Stimulated activated CD4-positive, alpha-beta T cell treated with anti-CD3 and anti-CD28 coated beads, Interleukin-12 subunit alpha, Interleukin-12 subunit beta, amount 100 ng/mL, for 24 hours (primary cell): ENCODE measurements at regions not wholly inside any gene's neighbourhood (a gene's known extent, or its start where the extent isn't known, plus 50 kb on each side); places are given as distances from the start of the nearest gene placed in this dataset.
"Not testable (repeated sequence)": the region's sequence is repeated elsewhere in the genome, so short reads cannot be mapped to it uniquely, and the experiment has no call there.

Source experiments
- DNase-seq, 2 experiments: peaks; one replicate each; pipeline ENCODE4 v3.0.0-alpha.2; 2020; ENCODE audit warnings: low read depth in 2 of 2

DNA sequence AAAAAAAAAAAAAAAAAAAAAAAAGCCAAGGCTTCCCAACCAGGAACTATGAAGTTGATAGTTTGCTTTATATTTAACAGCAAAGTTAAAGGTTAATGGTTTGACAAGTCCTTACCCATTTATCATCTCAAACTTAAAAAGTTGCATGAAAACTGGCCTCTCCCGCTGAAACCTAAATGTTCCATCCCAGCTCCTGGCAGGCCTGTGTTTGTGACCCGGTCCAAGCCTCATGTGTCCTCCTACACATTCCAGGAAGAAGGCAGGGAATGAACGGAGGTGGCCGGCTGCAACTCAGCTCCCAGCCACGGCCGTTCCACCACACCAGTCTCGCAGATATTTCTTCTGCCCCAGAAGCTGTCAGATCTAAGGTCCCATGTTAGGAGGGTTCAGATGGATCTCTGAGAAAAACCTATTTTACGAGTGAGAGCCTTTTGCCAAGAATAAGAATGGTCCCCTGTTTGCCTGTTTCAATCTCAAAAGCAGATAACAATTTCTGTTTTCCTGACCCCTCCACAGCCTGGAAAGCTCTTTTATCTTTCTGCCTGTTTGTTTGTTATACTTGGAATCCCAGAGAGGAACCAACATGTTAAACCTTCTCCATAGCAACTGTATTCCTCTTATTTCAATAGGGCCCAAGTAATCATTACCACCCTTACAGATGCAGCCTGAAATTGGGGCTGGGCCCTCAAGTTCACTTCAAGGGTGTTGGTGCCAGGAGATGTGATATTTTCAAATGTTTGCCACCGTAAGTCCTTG, 56.5 kb downstream of the KCTD12 start:
- no peak for DNase-seq

DNA sequence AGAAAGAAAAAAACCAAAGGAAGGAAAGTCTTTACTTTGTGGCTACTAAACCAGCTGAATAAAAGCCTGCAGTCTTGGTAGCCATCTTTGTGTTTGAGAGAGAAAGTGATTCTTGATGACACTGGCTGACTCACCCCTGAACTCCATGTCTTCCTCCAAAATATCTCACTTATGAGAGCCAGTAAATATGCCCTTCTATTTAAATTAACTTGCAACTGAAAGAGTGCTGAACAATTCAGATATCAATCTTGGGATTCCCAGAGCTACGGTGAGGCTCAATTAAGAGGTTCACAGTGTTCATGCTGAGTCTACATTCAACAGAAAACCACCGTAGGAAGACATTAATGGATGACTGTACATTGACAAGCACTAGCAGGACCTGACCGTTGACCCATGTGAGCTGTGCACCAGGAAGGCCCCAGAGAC, 57.9 kb downstream of the KCTD12 start:
- DNase-seq = peak in 1 of 2 experiments; percentile 2

DNA sequence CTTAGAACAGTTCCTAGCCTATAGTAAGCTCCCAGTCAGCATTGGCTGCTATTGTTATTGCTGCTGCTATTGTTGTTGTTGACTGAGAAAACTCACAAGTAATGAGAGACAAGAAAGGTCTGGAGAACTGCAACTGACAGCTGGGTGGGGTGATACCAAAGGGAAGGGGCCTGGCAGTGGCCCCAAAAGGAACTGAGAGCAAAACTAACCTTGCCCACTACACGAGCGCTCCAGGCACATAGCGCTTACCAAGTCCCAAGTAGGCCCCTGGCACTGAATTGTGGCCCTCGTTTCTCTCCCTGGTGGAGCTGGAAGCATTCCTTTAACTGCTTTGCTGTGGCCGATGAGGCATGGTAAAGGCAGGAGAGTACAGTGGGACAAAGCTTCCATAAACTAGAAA, 59.7 kb downstream of the KCTD12 start:
- DNase-seq = no peak

GRCh38 chr13:76825430-76825829, 60.8 kb downstream of the KCTD12 start:
- no peak for DNase-seq

GRCh38 chr13:76823969-76824368, 62.2 kb downstream of the KCTD12 start:
- DNase-seq = no peak

DNA sequence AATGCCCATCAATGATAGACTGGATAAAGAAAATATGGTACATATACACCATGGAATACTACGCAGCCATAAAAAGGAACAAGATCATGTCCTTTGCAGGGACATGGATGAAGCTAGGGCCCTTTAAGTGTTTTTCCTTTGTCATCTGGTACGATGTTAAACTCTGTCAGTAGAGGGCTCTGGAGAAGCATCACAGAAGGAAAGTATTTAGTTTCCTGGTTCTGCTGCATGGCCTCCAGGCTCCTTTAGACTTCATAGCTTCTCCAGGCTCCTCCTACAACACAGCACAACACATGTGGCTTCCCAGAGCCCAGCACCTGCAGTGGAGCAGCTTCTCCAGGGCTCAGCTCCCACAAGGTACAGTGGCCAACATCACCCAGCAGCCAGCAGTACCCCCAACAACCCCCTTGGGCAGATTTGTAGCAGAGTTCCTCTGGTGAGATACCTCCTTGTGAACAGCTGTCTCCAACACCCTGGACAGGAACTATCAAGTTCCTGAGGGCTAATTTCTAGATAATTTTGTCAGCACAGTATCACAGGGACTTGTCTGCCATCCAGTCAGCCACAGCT, 63.4 kb downstream of the KCTD12 start:
- no peak for DNase-seq

DNA sequence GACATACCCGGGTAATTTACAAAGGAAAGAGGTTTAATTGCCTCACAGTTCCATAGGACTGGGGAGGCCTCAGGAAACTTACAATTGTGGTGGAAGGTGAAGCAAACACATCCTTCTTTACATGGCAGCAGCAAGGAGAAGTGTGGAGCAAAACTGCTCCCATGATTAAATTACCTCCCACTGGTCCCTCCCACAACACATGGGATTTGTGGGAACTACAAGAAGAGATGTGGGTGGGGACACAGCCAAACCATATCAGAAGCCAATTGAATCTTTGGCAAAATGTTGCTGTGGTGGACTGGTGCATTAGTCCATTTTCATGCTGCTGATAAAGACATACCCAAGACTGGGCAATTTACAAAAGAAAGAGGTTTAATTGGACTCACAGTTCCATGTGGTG, 65.0 kb downstream of the KCTD12 start:
- DNase-seq = not testable (repeated sequence)

GRCh38 chr13:76820759-76821158, 65.4 kb downstream of the KCTD12 start:
- DNase-seq = no peak

GRCh38 chr13:76816394-76816793, 69.8 kb downstream of the KCTD12 start:
- no peak for DNase-seq

DNA sequence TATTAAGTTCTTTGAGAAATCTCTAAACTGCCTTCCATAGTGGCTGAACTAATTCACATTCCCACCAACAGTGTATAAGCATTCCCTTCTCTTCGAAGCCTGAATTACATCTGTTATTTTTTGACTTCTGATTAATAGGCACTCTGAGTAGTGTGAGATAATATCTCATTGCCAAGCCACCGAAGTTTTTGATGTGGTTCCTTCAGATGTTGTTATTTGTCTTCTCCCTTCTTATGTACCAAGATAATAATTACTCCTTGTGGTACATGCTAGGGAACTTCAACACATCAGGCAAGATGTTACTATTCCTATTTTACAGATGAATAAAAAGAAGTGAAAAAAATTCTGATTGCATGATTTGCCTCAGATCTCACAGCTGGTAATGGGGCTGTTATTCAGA, 70.9 kb downstream of the KCTD12 start:
- no peak for DNase-seq

GRCh38 chr13:76813891-76814290, 72.3 kb downstream of the KCTD12 start:
- no peak for DNase-seq

GRCh38 chr13:76813000-76813691, 73.1 kb downstream of the KCTD12 start:
- no peak for DNase-seq

DNA sequence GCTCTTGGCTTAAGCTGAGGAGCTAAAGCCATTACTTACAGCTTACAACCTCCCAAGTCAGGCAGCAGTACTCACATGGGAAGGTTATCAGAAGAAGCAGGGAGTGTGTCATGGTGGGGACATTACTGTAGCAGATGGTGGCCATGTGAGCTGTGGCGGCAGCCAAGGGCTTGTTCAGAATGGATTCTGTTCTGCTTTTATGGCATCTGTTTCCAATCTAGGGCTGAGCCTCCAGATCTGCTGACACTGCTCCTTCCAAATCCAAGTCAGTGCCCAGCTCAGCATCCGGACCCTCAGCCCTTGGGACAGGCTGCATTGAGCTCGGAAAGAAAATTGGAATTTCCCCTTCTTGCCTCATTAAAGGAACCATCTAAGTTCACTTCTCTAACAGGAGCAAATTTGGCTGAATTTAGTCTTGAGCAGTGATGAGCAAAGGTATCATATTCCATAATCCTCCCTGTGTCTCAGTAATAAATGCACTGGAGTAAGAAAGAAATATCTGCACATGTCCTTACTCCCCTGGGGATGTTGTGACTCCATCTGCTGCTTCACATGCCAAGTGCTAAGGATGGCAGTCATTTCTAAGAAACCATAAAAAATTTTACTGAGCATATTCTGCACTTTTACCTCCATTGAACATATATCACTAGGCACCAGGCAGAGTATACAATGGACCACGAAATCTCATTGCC, 73.9 kb downstream of the KCTD12 start:
- DNase-seq = no peak

DNA sequence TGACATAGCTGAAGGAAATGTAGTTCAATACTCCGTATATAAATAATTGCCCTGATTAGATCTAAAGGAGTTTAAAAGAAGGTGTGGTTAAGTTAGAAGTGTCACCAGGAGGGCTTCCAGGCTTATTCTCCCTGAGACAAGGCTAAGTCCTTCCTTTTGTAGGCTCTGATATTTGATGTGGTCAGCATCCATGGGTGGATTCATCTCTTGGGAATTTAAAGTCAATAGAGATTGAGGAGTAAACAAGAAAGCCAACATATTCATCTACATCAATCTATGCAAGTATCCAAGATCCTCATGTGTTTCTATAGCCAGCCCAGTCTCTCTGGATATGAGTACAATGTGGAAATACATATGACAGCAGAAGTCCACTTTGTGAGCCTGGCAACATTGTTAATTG, 76.8 kb downstream of the KCTD12 start:
- DNase-seq = no peak

GRCh38 chr13:76808927-76809326, 77.3 kb downstream of the KCTD12 start:
- DNase-seq = no peak

DNA sequence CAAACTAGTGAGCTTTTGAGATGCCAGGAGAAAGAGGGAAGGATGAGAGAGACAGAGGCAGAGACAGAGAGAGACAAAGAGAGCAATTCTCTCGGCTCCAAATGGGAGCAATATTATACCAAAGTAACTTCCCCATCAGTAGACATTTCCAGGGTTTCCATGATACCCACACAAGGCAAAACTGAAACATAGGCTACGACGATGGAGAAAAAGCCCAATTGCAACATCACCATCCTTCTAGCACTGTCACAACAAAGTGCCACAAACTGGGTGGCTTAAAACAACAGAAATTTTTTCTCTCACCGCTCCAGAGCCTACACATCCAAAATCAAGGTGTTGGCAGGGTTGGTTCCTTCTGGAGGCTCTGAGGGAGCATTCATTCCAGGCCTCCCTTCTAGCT, 81.4 kb downstream of the KCTD12 start:
- no peak for DNase-seq

DNA sequence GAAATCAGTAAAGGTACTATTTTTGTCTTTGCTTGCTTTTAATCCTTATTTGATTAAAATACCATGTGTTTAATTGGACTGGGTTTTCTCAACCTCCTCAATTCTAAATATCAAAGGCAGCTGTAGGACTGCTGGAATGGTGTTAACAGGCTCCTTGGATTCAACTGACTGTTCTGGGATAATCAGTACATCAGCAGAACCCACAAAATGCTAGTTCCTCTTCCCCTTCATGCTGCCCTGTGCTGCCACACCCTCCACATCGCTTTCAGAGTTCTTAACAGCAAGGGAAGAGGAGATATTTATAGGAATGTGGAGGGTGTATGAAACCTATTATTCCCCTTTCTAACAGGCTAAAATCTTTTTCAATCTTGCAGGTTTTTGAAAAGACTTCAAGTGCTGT, 82.4 kb downstream of the KCTD12 start:
- DNase-seq = no peak

- no peak for DNase-seq
Measured at GRCh38 chr13:76800943-76801342, 85.3 kb downstream of the KCTD12 start.

GRCh38 chr13:76799696-76800095, 86.5 kb downstream of the KCTD12 start:
- DNase-seq = no peak

- DNase-seq = no peak
Measured at GRCh38 chr13:76798037-76798436, 88.2 kb downstream of the KCTD12 start.

- DNase-seq = no peak
Measured at GRCh38 chr13:76797361-76797760, 88.8 kb downstream of the KCTD12 start.

DNA sequence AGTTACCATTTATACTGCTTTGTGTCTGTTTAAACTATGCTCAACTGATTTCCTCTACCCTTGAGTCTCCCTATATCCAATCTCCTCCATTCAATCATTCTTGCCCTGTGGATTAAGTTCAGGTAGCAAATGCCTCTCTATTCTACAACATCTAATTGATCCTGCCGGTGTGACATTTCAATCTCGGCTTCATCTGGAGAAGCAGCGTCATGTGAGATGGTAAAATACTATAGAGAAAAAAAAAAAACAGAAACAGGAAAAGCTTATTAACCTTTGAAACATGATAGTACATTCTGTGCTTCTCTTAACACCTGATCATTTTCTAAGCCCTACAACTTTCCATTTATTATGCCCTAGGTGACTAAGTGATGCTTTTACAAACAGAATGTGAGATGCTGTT, 89.4 kb downstream of the KCTD12 start:
- DNase-seq = no peak
